A549 (cell line): ENCODE measurements at regions not wholly inside any gene's neighbourhood (a gene's known extent, or its start where the extent isn't known, plus 50 kb on each side); places are given as distances from the start of the nearest gene placed in this dataset.

ENCODE experiments used
- ATAC-seq, 2 experiments: fragments of 200-7000 bp in 1 of 2; fragments of >200 bp in 1 of 2; cut with Nextera tagmentation in 1 of 2; cut with Tn5 transposase in 1 of 2; 3 replicates each; pipeline versions ENCODE4 v1.8.0 to v1.9.1; 2018 to 2020; ENCODE audit warnings: mild to moderate bottlenecking in 1 of 2, moderate library complexity in 1 of 2
- CTCF ChIA-PET: fragments of 300-600 bp; sonication (Branson Sonifier 250); formaldehyde crosslinking; extraction: SDS; loops from one replicate; lab custom pipeline; 2021; ENCODE audit warnings: antibody characterized with exemption, inconsistent platforms; lab: Yijun Ruan, JAX
- POLR2A ChIA-PET: fragments of 350-600 bp; formaldehyde crosslinking; extraction: SDS; loops from one replicate; lab custom pipeline; 2021; ENCODE audit warnings: antibody characterized with exemption, inconsistent platforms; lab: Yijun Ruan, JAX
- DNase-seq, 2 experiments: peaks; one replicate each; pipeline versions ENCODE4 v3.0.0 to v3.0.0-alpha.2; 2011 to 2016; ENCODE audit warnings: low read depth in 1 of 2, low spot score in 1 of 2
- FAIRE-seq: peaks from 2 replicates; lab custom pipeline; 2011; peaks lifted over from hg19 to GRCh38; lab: Jason Lieb, UNC
- H3K27ac ChIP-seq, 2 experiments: fragments of >200 bp; sonication (Bioruptor Twin); formaldehyde crosslinking; 3 replicates each; pipeline ENCODE4 v1.5.1; 2016 to 2017
- H3K4me1 ChIP-seq: fragments of >200 bp; sonication (Bioruptor Twin); formaldehyde crosslinking; 3 replicates; pipeline ENCODE4 v1.6.1; 2016
- H3K4me2 ChIP-seq: fragments of >200 bp; sonication (Bioruptor Twin); formaldehyde crosslinking; 3 replicates; pipeline ENCODE4 v1.6.1; 2016
- H3K4me3 ChIP-seq: fragments of >200 bp; sonication (Bioruptor Twin); formaldehyde crosslinking; 3 replicates; pipeline ENCODE4 v1.5.1; 2016
- H3K9me3 ChIP-seq: fragments of >200 bp; sonication (Bioruptor Twin); formaldehyde crosslinking; 3 replicates; pipeline ENCODE4 v1.6.1; 2016
- BHLHE40 ChIP-seq: IDR thresholded peaks from 2 replicates; pipeline ENCODE4 v1.6.1; 2012; ENCODE audit warnings: low read depth, low read length, inconsistent platforms
- CHD4 ChIP-seq: fragments of 200-600 bp; sonication (generic); IDR thresholded peaks from 2 replicates; pipeline ENCODE4 v1.6.1; 2016; ENCODE audit warnings: antibody characterized with exemption, mild to moderate bottlenecking, borderline replicate concordance
- EHF ChIP-seq: fragments of 250-450 bp; sonication (Bioruptor Pico); IDR thresholded peaks from 2 replicates; pipeline ENCODE4 v1.5.0; 2020; ENCODE audit warnings: mild to moderate bottlenecking
- EP300 ChIP-seq, 2 experiments: fragments of >200 bp; sonication (Bioruptor Twin); formaldehyde crosslinking; IDR thresholded peaks; 2 replicates in 1 of 2; 3 replicates in 1 of 2; pipeline ENCODE4 v1.6.1; 2016 to 2017
- JUNB ChIP-seq: fragments of >200 bp; sonication (Bioruptor Twin); formaldehyde crosslinking; IDR thresholded peaks from 2 replicates; pipeline ENCODE4 v1.6.1; 2016
- KDM1A ChIP-seq: fragments of 200-600 bp; sonication (generic); IDR thresholded peaks from 2 replicates; pipeline ENCODE4 v1.6.1; 2016; ENCODE audit warnings: low read depth, mild to moderate bottlenecking
- MAFK ChIP-seq: fragments of 450-650 bp; IDR thresholded peaks from 2 replicates; pipeline ENCODE4 v1.6.1; 2014; ENCODE audit not compliant: partially characterized antibody
- NFE2L2 ChIP-seq: fragments of 150-350 bp; conservative IDR thresholded peaks from 2 replicates; pipeline ENCODE4 v1.6.1; 2014; ENCODE audit warnings: low read length
- POLR2AphosphoS2 ChIP-seq: conservative IDR thresholded peaks from 2 replicates; pipeline ENCODE4 v1.6.1; 2012; ENCODE audit warnings: low read length, improper control_type of control experiment, inconsistent platforms
- SREBF2 ChIP-seq: fragments of 450-650 bp; IDR thresholded peaks from 2 replicates; pipeline ENCODE4 v1.6.1; 2014; ENCODE audit warnings: mild to moderate bottlenecking, moderate library complexity
- TFCP2L1 ChIP-seq: fragments of 250-450 bp; sonication (Bioruptor Pico); IDR thresholded peaks from 2 replicates; pipeline ENCODE4 v1.5.0; 2021; ENCODE audit warnings: mild to moderate bottlenecking
- TP53 ChIP-seq: fragments of 250-450 bp; sonication (Bioruptor Pico); IDR thresholded peaks from 2 replicates; pipeline ENCODE4 v1.5.0; 2021; ENCODE audit warnings: mild to moderate bottlenecking, moderate library complexity
- ZC3H11A ChIP-seq: fragments of 450-650 bp; IDR thresholded peaks from 2 replicates; pipeline ENCODE4 v1.6.1; 2014; ENCODE audit warnings: antibody characterized with exemption, mild to moderate bottlenecking
- WGBS: methylation state at CpG from one replicate; pipeline ENCODE4 v1.1.6; 2017; ENCODE audit errors: missing lambda C conversion rate; 5-methylcytosine and 5-hydroxymethylcytosine counted together
- TF ChIP-seq, protein P1 (sequence below): fragments of 150-350 bp; IDR thresholded peaks from 2 replicates; pipeline ENCODE4 v1.6.1; 2014; ENCODE audit warnings: low read depth, mild to moderate bottlenecking, low read length
- TF ChIP-seq, protein P2 (sequence below): fragments of >200 bp; sonication (Bioruptor Twin); formaldehyde crosslinking; IDR thresholded peaks from 2 replicates; pipeline ENCODE4 v1.6.1; 2016
- TF ChIP-seq, protein P3 (sequence below): fragments of >200 bp; sonication (Bioruptor Twin); formaldehyde crosslinking; IDR thresholded peaks from 3 replicates; pipeline ENCODE4 v1.5.1; 2016

DNA sequence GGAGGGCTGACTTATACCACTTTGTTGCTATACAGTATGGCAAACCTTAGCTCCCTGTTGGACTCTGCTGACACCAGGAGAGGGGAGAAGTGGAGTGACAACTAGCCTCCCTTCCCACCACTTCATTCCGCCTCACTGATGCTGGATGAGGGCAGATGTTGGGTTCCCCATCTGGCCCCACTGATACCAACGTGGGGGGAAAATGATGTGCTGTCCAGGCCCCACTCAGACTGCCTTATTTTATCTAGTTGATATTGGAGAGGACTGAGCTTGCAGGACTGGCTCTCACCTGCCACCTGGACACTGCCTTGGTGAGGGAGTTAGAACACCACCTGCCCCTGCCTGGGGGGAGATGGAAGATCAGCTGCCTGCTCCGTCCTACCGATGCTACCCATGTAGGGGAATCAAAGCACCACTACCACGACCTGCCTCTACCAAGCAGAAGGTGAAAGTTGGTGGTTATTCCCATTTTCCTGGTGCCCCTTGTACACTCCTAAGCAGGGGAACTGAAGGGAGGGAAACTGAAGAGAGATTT, 292.1 kb downstream of the GADD45G start:
- ChIA-PET POLR2A (no interaction called here), CTCF (interaction anchor here (0.9 to 1.5 kb wide), 2 partner anchors 10 to 203 kb away, joined by 4 read pairs; no protein-coding TSS in a partner anchor)
- H3K4me3 ChIP-seq, result no peak overlapping the region
- no peak for FAIRE-seq
- no peak overlapping the region for H3K4me2 ChIP-seq
- TF ChIP-seq TP53 (CRISPR knock-in tag), result no peak
- TF ChIP-seq, protein P1, sequence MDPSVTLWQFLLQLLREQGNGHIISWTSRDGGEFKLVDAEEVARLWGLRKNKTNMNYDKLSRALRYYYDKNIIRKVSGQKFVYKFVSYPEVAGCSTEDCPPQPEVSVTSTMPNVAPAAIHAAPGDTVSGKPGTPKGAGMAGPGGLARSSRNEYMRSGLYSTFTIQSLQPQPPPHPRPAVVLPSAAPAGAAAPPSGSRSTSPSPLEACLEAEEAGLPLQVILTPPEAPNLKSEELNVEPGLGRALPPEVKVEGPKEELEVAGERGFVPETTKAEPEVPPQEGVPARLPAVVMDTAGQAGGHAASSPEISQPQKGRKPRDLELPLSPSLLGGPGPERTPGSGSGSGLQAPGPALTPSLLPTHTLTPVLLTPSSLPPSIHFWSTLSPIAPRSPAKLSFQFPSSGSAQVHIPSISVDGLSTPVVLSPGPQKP, result no peak
- TF ChIP-seq, protein P2, sequence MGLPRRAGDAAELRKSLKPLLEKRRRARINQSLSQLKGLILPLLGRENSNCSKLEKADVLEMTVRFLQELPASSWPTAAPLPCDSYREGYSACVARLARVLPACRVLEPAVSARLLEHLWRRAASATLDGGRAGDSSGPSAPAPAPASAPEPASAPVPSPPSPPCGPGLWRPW, result no peak
- no peak for TF ChIP-seq MAFK
- no peak for TF ChIP-seq EP300 (IDR thresholded peaks at IDR 0.05)
- TF ChIP-seq NFE2L2, result no peak
- TF ChIP-seq, all 56 proteins: peak for 0
- Histone ChIP-seq H3K27ac (no peak overlapping the region), H3K9me3 (no peaks in the 10 kb centered on the region), H3K4me1 (no peaks in the 10 kb centered on the region)
- no peak for DNase-seq
- 0% methylated on average over 3 of the region's 5 CpGs for WGBS
- no peak for ATAC-seq

GRCh38 chr9:89899573-89899972, 294.8 kb downstream of the GADD45G start:
- no peak overlapping the region for H3K4me2 ChIP-seq
- POLR2A ChIA-PET, result no interaction called here
- TF ChIP-seq POLR2AphosphoS2 (no peak), JUNB (no peak), TFCP2L1 (CRISPR knock-in tag) (no peak), TP53 (CRISPR knock-in tag) (no peak), EHF (CRISPR knock-in tag) (no peak), KDM1A (no peak), SREBF2 (no peak)
- TF ChIP-seq, protein P3, sequence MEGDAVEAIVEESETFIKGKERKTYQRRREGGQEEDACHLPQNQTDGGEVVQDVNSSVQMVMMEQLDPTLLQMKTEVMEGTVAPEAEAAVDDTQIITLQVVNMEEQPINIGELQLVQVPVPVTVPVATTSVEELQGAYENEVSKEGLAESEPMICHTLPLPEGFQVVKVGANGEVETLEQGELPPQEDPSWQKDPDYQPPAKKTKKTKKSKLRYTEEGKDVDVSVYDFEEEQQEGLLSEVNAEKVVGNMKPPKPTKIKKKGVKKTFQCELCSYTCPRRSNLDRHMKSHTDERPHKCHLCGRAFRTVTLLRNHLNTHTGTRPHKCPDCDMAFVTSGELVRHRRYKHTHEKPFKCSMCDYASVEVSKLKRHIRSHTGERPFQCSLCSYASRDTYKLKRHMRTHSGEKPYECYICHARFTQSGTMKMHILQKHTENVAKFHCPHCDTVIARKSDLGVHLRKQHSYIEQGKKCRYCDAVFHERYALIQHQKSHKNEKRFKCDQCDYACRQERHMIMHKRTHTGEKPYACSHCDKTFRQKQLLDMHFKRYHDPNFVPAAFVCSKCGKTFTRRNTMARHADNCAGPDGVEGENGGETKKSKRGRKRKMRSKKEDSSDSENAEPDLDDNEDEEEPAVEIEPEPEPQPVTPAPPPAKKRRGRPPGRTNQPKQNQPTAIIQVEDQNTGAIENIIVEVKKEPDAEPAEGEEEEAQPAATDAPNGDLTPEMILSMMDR, result no peak
- TF ChIP-seq, all 56 proteins: peak for 0
- 19% methylated on average over 3 of the region's 3 CpGs for WGBS
- ATAC-seq (no peak), DNase-seq (no peak), FAIRE-seq (no peak)
- Histone ChIP-seq H3K4me1 (no peaks in the 10 kb centered on the region), H3K27ac (no peak overlapping the region), H3K9me3 (no peaks in the 10 kb centered on the region), H3K4me3 (no peak overlapping the region)
- CTCF ChIA-PET, result no interaction called here

- Histone ChIP-seq H3K4me2 (no peak overlapping the region), H3K4me3 (no peak overlapping the region), H3K27ac (no peak overlapping the region), H3K4me1 (no peaks in the 10 kb centered on the region), H3K9me3 (no peaks in the 10 kb centered on the region)
- 9% methylated on average over 4 of the region's 4 CpGs for WGBS
- no peak for ATAC-seq
- POLR2A ChIA-PET, result no interaction called here
- TF ChIP-seq BHLHE40, result no peak
- no peak for TF ChIP-seq TFCP2L1 (CRISPR knock-in tag)
- no peak for TF ChIP-seq ZC3H11A
- no peak for DNase-seq
- CTCF ChIA-PET, result no interaction called here
- FAIRE-seq, result no peak
Observed at GRCh38 chr9:89901920-89902319, 297.1 kb downstream of the GADD45G start.

DNA sequence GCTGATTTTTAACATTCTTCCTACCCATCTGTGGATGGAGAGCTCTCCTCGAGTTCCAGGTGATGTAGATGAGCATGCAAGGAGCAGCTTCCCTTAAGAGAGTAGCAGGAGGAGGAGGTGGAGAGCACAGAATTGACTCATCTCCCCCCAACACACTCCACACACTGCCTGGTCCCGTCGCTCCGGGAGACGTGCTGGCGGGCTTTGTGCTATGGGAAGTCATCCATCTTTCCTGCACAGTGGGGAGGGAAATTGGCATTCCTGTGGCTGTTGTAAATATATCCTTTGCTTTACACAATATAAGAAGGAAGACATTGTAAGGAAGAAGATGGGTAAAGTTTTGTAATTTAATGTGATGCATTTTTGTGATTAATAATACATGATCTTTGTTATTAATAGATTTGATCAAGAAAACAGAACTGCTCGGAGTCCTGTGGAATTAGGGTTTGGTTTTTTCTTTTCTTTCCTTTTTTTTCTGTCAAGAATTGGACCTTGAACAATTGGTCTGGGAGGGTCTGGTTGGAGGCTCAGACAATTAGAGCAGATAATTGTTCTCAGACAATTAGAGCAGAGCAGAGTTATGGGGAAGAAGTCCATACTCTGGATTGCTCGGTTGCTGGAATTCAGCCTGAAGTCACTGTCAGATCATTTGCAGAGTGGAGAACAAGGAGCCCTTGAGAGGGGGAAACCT, 297.8 kb downstream of the GADD45G start:
- no peak for FAIRE-seq
- no peak overlapping the region for H3K27ac ChIP-seq
- no peak overlapping the region for H3K4me2 ChIP-seq
- POLR2A ChIA-PET, result no interaction called here
- ATAC-seq, result no peak
- DNase-seq, result no peak
- TF ChIP-seq CHD4, result no peak
- CTCF ChIA-PET, result no interaction called here
- WGBS, result 68% methylated on average over 8 of the region's 8 CpGs
- no peaks in the 10 kb centered on the region for H3K4me1 ChIP-seq
- no peaks in the 10 kb centered on the region for H3K9me3 ChIP-seq
- H3K4me3 ChIP-seq, result no peak overlapping the region
